ENCODE measurements at regions not wholly inside any gene's neighbourhood (a gene's known extent, or its start where the extent isn't known, plus 50 kb on each side); places are given as distances from the start of the nearest gene placed in this dataset.
"Not testable (repeated sequence)": the region's sequence is repeated elsewhere in the genome, so short reads cannot be mapped to it uniquely, and the experiment has no call there.

DNA sequence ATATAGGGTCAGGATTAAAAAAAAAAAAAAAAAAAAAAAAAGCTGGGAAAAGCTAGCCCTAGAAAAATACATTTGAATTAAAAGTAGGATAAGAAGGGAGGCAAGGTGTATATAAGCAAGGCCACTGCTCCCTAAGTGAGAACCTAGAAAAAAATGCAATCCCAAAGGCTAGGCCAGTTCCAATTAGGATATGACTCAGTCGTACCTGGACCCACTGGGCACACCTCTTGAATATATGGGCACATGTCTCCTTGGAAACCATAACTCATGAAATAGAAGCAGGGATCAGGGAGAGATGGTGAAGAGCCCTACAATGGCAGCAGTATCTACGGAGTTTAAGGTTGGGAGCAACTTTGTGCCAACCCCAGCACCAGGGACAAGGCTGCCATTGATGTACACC is 314.1 kb upstream of the IL12A start:
- TF ChIP-seq CTCF (IDR thresholded peaks at IDR 0.05): no peak
- intact Hi-C loops (cut with DNase I): no loop called here
- ATAC-seq (no peak), DNase-seq (no peak)
- no peaks in the 10 kb centered on the region for H3K4me1 ChIP-seq
- no peaks in the 10 kb centered on the region for H3K36me3 ChIP-seq
- H3K27me3 ChIP-seq (ENCODE audit: low read depth): no peaks in the 10 kb centered on the region
- no peak overlapping the region for H3K27ac ChIP-seq
- no peak overlapping the region for H3K4me3 ChIP-seq
- no peaks in the 10 kb centered on the region for H3K9me3 ChIP-seq

- H3K27me3 ChIP-seq (ENCODE audit: low read depth): no peaks in the 10 kb centered on the region
- DNase-seq (no peak), ATAC-seq (no peak)
- no peaks in the 10 kb centered on the region for H3K4me1 ChIP-seq
- TF ChIP-seq CTCF (IDR thresholded peaks at IDR 0.05): no peak
- no peaks in the 10 kb centered on the region for H3K36me3 ChIP-seq
- H3K27ac ChIP-seq: no peak overlapping the region
- H3K4me3 ChIP-seq: no peak overlapping the region
- H3K9me3 ChIP-seq: no peaks in the 10 kb centered on the region
- intact Hi-C loops (cut with DNase I): no loop called here
These were observed 313.4 kb upstream of the IL12A start for GRCh38 chr3:159675285-159675684.

- H3K27me3 ChIP-seq (ENCODE audit: low read depth): no peaks in the 10 kb centered on the region
- TF ChIP-seq CTCF (IDR thresholded peaks at IDR 0.05): no peak
- H3K4me1 ChIP-seq: no peaks in the 10 kb centered on the region
- H3K36me3 ChIP-seq: no peaks in the 10 kb centered on the region
- DNase-seq (no peak), ATAC-seq (no peak)
- no peak overlapping the region for H3K4me3 ChIP-seq
- intact Hi-C loops (cut with DNase I): no loop called here
- H3K9me3 ChIP-seq: no peaks in the 10 kb centered on the region
- no peak overlapping the region for H3K27ac ChIP-seq
These were observed 308.7 kb upstream of the IL12A start for GRCh38 chr3:159679900-159680299.

- ATAC-seq; H3K27ac ChIP-seq; DNase-seq; intact Hi-C loops (cut with DNase I); H3K4me3 ChIP-seq; H3K36me3 ChIP-seq; H3K27me3 ChIP-seq (ENCODE audit: low read depth); H3K4me1 ChIP-seq; H3K9me3 ChIP-seq: not testable (repeated sequence)
These were observed 306.9 kb upstream of the IL12A start for GRCh38 chr3:159681717-159682116.

DNA sequence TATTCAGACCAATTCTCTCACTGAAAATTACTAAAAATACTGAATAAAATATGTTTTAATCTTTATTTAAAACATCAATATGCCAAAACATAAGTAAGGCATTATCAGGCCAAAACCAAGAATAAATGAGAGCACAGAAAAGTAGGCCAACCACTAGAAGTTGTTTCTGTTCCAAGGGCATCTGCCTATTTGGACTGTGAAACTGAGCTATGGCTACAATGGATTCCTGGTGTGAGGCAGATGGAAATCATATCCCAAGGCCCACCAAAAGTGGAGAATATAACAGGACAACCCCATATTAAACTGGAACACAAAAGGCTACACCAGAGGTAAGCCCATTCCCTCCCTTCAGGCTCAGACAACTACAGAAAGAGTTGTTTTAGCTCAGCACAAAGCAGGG is 302.8 kb upstream of the IL12A start:
- no peak for DNase-seq
- no peak for TF ChIP-seq CTCF (IDR thresholded peaks at IDR 0.05)
- ATAC-seq: no peak
- Histone ChIP-seq H3K27ac (no peak overlapping the region), H3K4me3 (no peak overlapping the region), H3K9me3 (no peaks in the 10 kb centered on the region), H3K36me3 (no peaks in the 10 kb centered on the region), H3K27me3 (ENCODE audit: low read depth) (no peaks in the 10 kb centered on the region), H3K4me1 (no peaks in the 10 kb centered on the region)
- intact Hi-C loops (cut with DNase I): no loop called here

- Histone ChIP-seq H3K27me3 (ENCODE audit: low read depth) (no peaks in the 10 kb centered on the region), H3K4me3 (no peak overlapping the region), H3K27ac (no peak overlapping the region), H3K4me1 (no peaks in the 10 kb centered on the region), H3K36me3 (no peaks in the 10 kb centered on the region), H3K9me3 (no peaks in the 10 kb centered on the region)
- ATAC-seq (no peak), DNase-seq (no peak)
- no peak for TF ChIP-seq CTCF (IDR thresholded peaks at IDR 0.05)
- intact Hi-C loops (cut with DNase I): no loop called here
These were observed 295.4 kb upstream of the IL12A start for GRCh38 chr3:159693226-159693625.
